ENCODE measurements at regions not wholly inside any gene's neighbourhood (a gene's known extent, or its start where the extent isn't known, plus 50 kb on each side); places are given as distances from the start of the nearest gene placed in this dataset.

- TF ChIP-seq CTCF (IDR thresholded peaks at IDR 0.05) (no peak), ZFX (IDR thresholded peaks at IDR 0.05; ENCODE audit: borderline replicate concordance) (no peak)
Measured at GRCh38 chr3:164144824-164145223, 933.5 kb downstream of the SI start.
